NB4 (cell line): ENCODE measurements at regions not wholly inside any gene's neighbourhood (a gene's known extent, or its start where the extent isn't known, plus 50 kb on each side); places are given as distances from the start of the nearest gene placed in this dataset.

ENCODE experiments used
- CTCF ChIP-seq: IDR thresholded peaks from one replicate; pipeline ENCODE4 v1.5.1; 2012; ENCODE audit warnings: low read depth, low read length
- POLR2A ChIP-seq: IDR thresholded peaks from 2 replicates; pipeline ENCODE4 v1.6.1; 2011; ENCODE audit warnings: mild to moderate bottlenecking; ENCODE audit not compliant: insufficient read length; ENCODE audit errors: extremely low read depth

GRCh38 chr4:157664726-157665125, 444.2 kb downstream of the GRIA2 start:
- TF ChIP-seq POLR2A (no peak), CTCF (no peak)
